ENCODE measurements at regions not wholly inside any gene's neighbourhood (a gene's known extent, or its start where the extent isn't known, plus 50 kb on each side); places are given as distances from the start of the nearest gene placed in this dataset.

GRCh38 chr1:30325085-30325935 lies 398.1 kb downstream of the MATN1 start:
- no peak for DNase-seq (ENCODE audit: low read depth in 2 of 3, low spot score in 2 of 3)

- no peak for DNase-seq (ENCODE audit: low read depth in 2 of 3, low spot score in 2 of 3)
These were observed 398.9 kb downstream of the MATN1 start for GRCh38 chr1:30324251-30325084.

GRCh38 chr1:30323841-30324240 lies 399.5 kb downstream of the MATN1 start:
- DNase-seq (ENCODE audit: low read depth in 2 of 3, low spot score in 2 of 3) = no peak

GRCh38 chr1:30323352-30323751 lies 400.0 kb downstream of the MATN1 start:
- no peak for DNase-seq (ENCODE audit: low read depth in 2 of 3, low spot score in 2 of 3)

GRCh38 chr1:30322859-30323257 lies 400.5 kb downstream of the MATN1 start:
- no peak for DNase-seq (ENCODE audit: low read depth in 2 of 3, low spot score in 2 of 3)

- DNase-seq (ENCODE audit: low read depth in 2 of 3, low spot score in 2 of 3) = no peak
These were observed 401.2 kb downstream of the MATN1 start for GRCh38 chr1:30321996-30322858.

- no peak for DNase-seq (ENCODE audit: low read depth in 2 of 3, low spot score in 2 of 3)
These were observed 402.0 kb downstream of the MATN1 start for GRCh38 chr1:30321246-30321910.

- no peak for DNase-seq (ENCODE audit: low read depth in 2 of 3, low spot score in 2 of 3)
These were observed 402.8 kb downstream of the MATN1 start for GRCh38 chr1:30320581-30320890.

GRCh38 chr1:30319765-30320580 lies 403.4 kb downstream of the MATN1 start:
- DNase-seq (ENCODE audit: low read depth in 2 of 3, low spot score in 2 of 3) = no peak

GRCh38 chr1:30318864-30319718 lies 404.3 kb downstream of the MATN1 start:
- no peak for DNase-seq (ENCODE audit: low read depth in 2 of 3, low spot score in 2 of 3)

GRCh38 chr1:30318413-30318812 lies 405.0 kb downstream of the MATN1 start:
- DNase-seq (ENCODE audit: low read depth in 2 of 3, low spot score in 2 of 3) = no peak

GRCh38 chr1:30317921-30318320 lies 405.5 kb downstream of the MATN1 start:
- DNase-seq (ENCODE audit: low read depth in 2 of 3, low spot score in 2 of 3) = no peak

- DNase-seq (ENCODE audit: low read depth in 2 of 3, low spot score in 2 of 3) = no peak
These were observed 407.3 kb downstream of the MATN1 start for GRCh38 chr1:30316056-30316455.

- peak in 1 of 3 donors; percentile 1 for DNase-seq (ENCODE audit: low read depth in 2 of 3, low spot score in 2 of 3)
These were observed 408.0 kb downstream of the MATN1 start for GRCh38 chr1:30315185-30315960.

GRCh38 chr1:30314591-30314990 lies 408.8 kb downstream of the MATN1 start:
- DNase-seq (ENCODE audit: low read depth in 2 of 3, low spot score in 2 of 3) = no peak

- no peak for DNase-seq (ENCODE audit: low read depth in 2 of 3, low spot score in 2 of 3)
These were observed 409.8 kb downstream of the MATN1 start for GRCh38 chr1:30313584-30313983.

GRCh38 chr1:30313176-30313575 lies 410.2 kb downstream of the MATN1 start:
- no peak for DNase-seq (ENCODE audit: low read depth in 2 of 3, low spot score in 2 of 3)

GRCh38 chr1:30312226-30312625 lies 411.2 kb downstream of the MATN1 start:
- DNase-seq (ENCODE audit: low read depth in 2 of 3, low spot score in 2 of 3) = no peak
